CD4-positive, alpha-beta T cell (primary cell): ENCODE measurements at regions not wholly inside any gene's neighbourhood (a gene's known extent, or its start where the extent isn't known, plus 50 kb on each side); places are given as distances from the start of the nearest gene placed in this dataset.

ENCODE experiments used
- ATAC-seq: fragments of 200-7000 bp; cut with Tn5 transposase; one replicate; pipeline ENCODE4 v1.10.0; 2022; ENCODE audit warnings: mild to moderate bottlenecking; ENCODE audit not compliant: poor library complexity
- CTCF ChIA-PET: fragments of 350-600 bp; sonication (Branson Sonifier 250); formaldehyde crosslinking; loops from one replicate; lab custom pipeline; 2021; ENCODE audit warnings: antibody characterized with exemption, inconsistent platforms; lab: Charles Lee
- POLR2A ChIA-PET: fragments of 350-600 bp; sonication (Branson Sonifier 250); formaldehyde crosslinking; loops from one replicate; lab custom pipeline; 2021; ENCODE audit warnings: antibody characterized with exemption, inconsistent platforms; lab: Charles Lee
- DNase-seq, 14 experiments: peaks; one replicate each; pipeline ENCODE4 v3.0.0-alpha.2; 2013 to 2020; ENCODE audit warnings: mixed read lengths in 2 of 14
- H3K27ac ChIP-seq, 2 donors: one replicate each; pipeline versions ENCODE4 v1.5.1 to v1.7.0; 2013; ENCODE audit warnings: low read length in 2 of 2, low read depth in 1 of 2, mild to moderate bottlenecking in 1 of 2
- H3K27me3 ChIP-seq, 2 experiments: 1 replicate in 1 of 2; 2 replicates in 1 of 2; pipeline versions ENCODE4 v1.6.1 to v1.7.0; 2013; ENCODE audit warnings: low read length in 2 of 2, control low read depth in 1 of 2, mild to moderate bottlenecking in 1 of 2, moderate library complexity in 1 of 2; ENCODE audit not compliant: insufficient read depth in 2 of 2, control insufficient read depth in 1 of 2
- H3K36me3 ChIP-seq: one replicate; pipeline ENCODE4 v1.6.1; 2013; ENCODE audit warnings: low read length, control low read depth; ENCODE audit not compliant: insufficient read depth
- H3K4me1 ChIP-seq: one replicate; pipeline ENCODE4 v1.6.1; 2013; ENCODE audit warnings: low read length, control low read depth; ENCODE audit not compliant: insufficient read depth
- H3K4me3 ChIP-seq: one replicate; pipeline ENCODE4 v1.5.1; 2013; ENCODE audit warnings: mild to moderate bottlenecking, low read length, moderate library complexity
- H3K9me3 ChIP-seq, 2 experiments: 1 replicate in 1 of 2; 2 replicates in 1 of 2; pipeline versions ENCODE4 v1.6.1 to v1.7.0; 2013; ENCODE audit warnings: low read length in 2 of 2, mild to moderate bottlenecking in 2 of 2, control low read depth in 1 of 2, moderate library complexity in 1 of 2; ENCODE audit not compliant: control insufficient read depth in 1 of 2, insufficient read depth in 1 of 2
- H3K27ac Mint-ChIP-seq: one replicate; pipeline ENCODE4 v1.8.0; 2020; ENCODE audit warnings: mixed read lengths
- H3K27me3 Mint-ChIP-seq: one replicate; pipeline ENCODE4 v1.8.0; 2021; ENCODE audit warnings: mixed read lengths
- H3K36me3 Mint-ChIP-seq: one replicate; pipeline ENCODE4 v1.8.0; 2021; ENCODE audit warnings: low read depth, mixed read lengths
- H3K4me1 Mint-ChIP-seq: one replicate; pipeline ENCODE4 v1.8.0; 2021; ENCODE audit warnings: low read depth, mixed read lengths
- H3K4me3 Mint-ChIP-seq: one replicate; pipeline ENCODE4 v1.8.0; 2020; ENCODE audit warnings: mild to moderate bottlenecking, mixed read lengths
- H3K9me3 Mint-ChIP-seq: one replicate; pipeline ENCODE4 v1.8.0; 2020; ENCODE audit warnings: mixed read lengths
- intact Hi-C, 2 experiments: fragments of 100-400 bp; cut with DNase I in 1 of 2; cut with micrococcal nuclease in 1 of 2; formaldehyde crosslinking; loops; one replicate each; pipeline versions ENCODE4 v1.15.1 to v1.9.0; 2023 to 2025; cut with DNase I, micrococcal nuclease
- TF ChIP-seq, protein P1 (sequence below): fragments of 200-600 bp; IDR thresholded peaks from one replicate; pipeline ENCODE4 v1.8.0; 2022; ENCODE audit warnings: antibody characterized with exemption, mild to moderate bottlenecking

DNA sequence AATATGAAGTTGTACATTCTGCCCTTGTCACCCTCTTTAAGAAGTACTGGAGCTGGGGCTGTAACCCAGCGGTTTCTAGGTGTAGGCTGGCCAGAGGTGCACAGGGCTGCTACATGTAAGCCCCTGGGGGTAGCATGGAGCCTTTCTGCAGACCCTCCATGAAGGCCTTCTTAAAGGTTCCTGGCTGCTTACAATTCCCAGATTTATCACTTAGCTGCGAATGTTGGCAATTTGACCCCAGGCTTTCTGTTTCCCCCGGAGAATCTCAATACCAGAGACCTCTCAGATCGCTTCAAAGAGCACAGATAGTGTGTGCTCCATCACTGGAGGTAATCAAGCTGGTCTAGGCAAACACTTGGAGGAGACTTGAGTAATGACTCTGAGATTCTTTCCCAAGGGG, 309.4 kb downstream of the CBLN1 start:
- no peak for ATAC-seq
- Mint-ChIP-seq H3K4me3 (no peak overlapping the region), H3K9me3 (peaks cover 4% of the 10 kb centered on the region), H3K27me3 (no peaks in the 10 kb centered on the region), H3K27ac (no peak overlapping the region), H3K36me3 (no peaks in the 10 kb centered on the region), H3K4me1 (no peaks in the 10 kb centered on the region)
- Histone ChIP-seq H3K4me3 (no peak overlapping the region), H3K27me3 (no peaks in the 10 kb centered on the region), H3K27ac (no peak overlapping the region), H3K4me1 (no peaks in the 10 kb centered on the region), H3K9me3 (peaks cover 0 to 7% of the 10 kb centered on the region in 2 experiments), H3K36me3 (no peaks in the 10 kb centered on the region)
- no peak for DNase-seq
- TF ChIP-seq, protein P1, sequence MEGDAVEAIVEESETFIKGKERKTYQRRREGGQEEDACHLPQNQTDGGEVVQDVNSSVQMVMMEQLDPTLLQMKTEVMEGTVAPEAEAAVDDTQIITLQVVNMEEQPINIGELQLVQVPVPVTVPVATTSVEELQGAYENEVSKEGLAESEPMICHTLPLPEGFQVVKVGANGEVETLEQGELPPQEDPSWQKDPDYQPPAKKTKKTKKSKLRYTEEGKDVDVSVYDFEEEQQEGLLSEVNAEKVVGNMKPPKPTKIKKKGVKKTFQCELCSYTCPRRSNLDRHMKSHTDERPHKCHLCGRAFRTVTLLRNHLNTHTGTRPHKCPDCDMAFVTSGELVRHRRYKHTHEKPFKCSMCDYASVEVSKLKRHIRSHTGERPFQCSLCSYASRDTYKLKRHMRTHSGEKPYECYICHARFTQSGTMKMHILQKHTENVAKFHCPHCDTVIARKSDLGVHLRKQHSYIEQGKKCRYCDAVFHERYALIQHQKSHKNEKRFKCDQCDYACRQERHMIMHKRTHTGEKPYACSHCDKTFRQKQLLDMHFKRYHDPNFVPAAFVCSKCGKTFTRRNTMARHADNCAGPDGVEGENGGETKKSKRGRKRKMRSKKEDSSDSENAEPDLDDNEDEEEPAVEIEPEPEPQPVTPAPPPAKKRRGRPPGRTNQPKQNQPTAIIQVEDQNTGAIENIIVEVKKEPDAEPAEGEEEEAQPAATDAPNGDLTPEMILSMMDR, result no peak
- ChIA-PET POLR2A (no interaction called here), CTCF (no interaction called here)
- intact Hi-C loops, result no loop called here

DNA sequence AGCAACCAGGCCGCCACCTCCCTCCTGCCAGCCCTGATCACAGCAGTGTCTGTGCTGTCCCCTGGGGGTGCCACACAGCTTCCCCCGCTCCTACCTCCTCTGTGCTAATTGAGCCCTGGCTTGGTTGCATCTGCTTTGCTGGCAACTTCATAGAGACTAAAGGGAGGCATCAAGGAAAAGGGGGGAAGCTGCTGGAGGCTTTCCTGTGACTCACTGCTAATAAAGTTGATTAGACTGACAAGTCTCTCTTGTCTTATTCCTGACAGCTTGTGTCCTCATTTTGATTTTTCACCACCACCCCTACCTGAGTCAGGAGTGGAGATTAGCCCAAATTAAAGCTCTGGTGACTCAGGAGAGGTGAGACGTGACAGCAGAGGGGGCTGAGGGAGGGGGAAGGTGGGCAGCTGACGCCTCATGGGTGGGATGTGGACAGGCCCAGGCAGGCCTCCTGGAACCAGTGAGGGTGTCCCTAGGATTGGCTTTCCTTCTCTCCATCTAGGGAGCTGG, 310.0 kb downstream of the CBLN1 start:
- ATAC-seq (no peak), DNase-seq (no peak)
- H3K4me1 ChIP-seq, result no peaks in the 10 kb centered on the region
- H3K27me3 ChIP-seq, result peaks cover 0 to 2% of the 10 kb centered on the region in 2 experiments
- POLR2A ChIA-PET, result no interaction called here
- no peaks in the 10 kb centered on the region for H3K36me3 ChIP-seq
- peaks cover 4% of the 10 kb centered on the region for H3K9me3 Mint-ChIP-seq
- peaks cover 0 to 7% of the 10 kb centered on the region in 2 experiments for H3K9me3 ChIP-seq
- no peaks in the 10 kb centered on the region for H3K36me3 Mint-ChIP-seq
- intact Hi-C loops, result no loop called here
- no peaks in the 10 kb centered on the region for H3K27me3 Mint-ChIP-seq
- H3K4me3 ChIP-seq, result no peak overlapping the region
- no peak overlapping the region for H3K27ac ChIP-seq
- H3K27ac Mint-ChIP-seq, result no peak overlapping the region
- H3K4me1 Mint-ChIP-seq, result no peaks in the 10 kb centered on the region
- no peak overlapping the region for H3K4me3 Mint-ChIP-seq
- TF ChIP-seq, protein P1, result no peak
- CTCF ChIA-PET, result no interaction called here

DNA sequence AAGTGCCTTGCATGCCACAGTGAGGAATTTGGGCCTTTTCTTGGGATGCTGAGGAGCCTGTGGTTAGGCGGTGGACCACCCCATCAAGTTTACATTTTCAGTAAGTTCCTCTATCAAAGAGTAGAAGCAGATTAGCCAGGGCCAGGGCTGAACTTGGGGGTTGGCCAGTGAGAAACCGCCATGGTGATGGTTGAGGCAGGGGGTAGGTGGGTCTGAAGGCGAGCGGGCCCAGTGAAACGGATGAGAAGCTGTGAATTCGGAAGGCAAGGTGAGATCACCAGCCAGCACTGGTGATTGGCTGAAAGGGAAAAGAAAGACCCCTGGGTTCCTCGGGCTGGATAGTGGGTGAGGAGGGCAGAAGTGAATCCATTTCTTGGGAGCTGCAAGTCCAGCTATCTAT, 311.4 kb downstream of the CBLN1 start:
- Histone ChIP-seq H3K36me3 (no peaks in the 10 kb centered on the region), H3K27ac (no peak overlapping the region), H3K4me3 (no peak overlapping the region), H3K4me1 (no peaks in the 10 kb centered on the region), H3K27me3 (peaks cover 0 to 2% of the 10 kb centered on the region in 2 experiments), H3K9me3 (peaks cover 0 to 10% of the 10 kb centered on the region in 2 experiments)
- H3K4me3 Mint-ChIP-seq, result no peak overlapping the region
- no peak for DNase-seq
- no peak for ATAC-seq
- H3K27me3 Mint-ChIP-seq, result no peaks in the 10 kb centered on the region
- POLR2A ChIA-PET, result no interaction called here
- CTCF ChIA-PET, result no interaction called here
- no peaks in the 10 kb centered on the region for H3K36me3 Mint-ChIP-seq
- H3K27ac Mint-ChIP-seq, result no peak overlapping the region
- TF ChIP-seq, protein P1, result no peak
- intact Hi-C loops, result no loop called here
- H3K4me1 Mint-ChIP-seq, result no peaks in the 10 kb centered on the region
- H3K9me3 Mint-ChIP-seq, result peaks cover 2% of the 10 kb centered on the region
